Esophagus (tissue), 2 donors: ENCODE measurements at regions not wholly inside any gene's neighbourhood (a gene's known extent, or its start where the extent isn't known, plus 50 kb on each side); places are given as distances from the start of the nearest gene placed in this dataset.
A peak's percentile ranks its signal among the peaks of the same experiment; 100 is the strongest.

ENCODE experiments used
- H3K27ac ChIP-seq, 2 donors: one replicate each; pipeline ENCODE4 v1.5.1; 2013; ENCODE audit warnings: low read depth in 2 of 2, mild to moderate bottlenecking in 2 of 2, inconsistent platforms in 1 of 2, low read length in 1 of 2, moderate library complexity in 1 of 2
- H3K27me3 ChIP-seq, 2 donors: one replicate each; pipeline ENCODE4 v1.6.1; 2013; ENCODE audit warnings: low read length in 2 of 2, control low read depth in 1 of 2, mild to moderate bottlenecking in 1 of 2; ENCODE audit not compliant: insufficient read depth in 2 of 2, control insufficient read depth in 1 of 2
- H3K36me3 ChIP-seq, 2 donors: one replicate each; pipeline ENCODE4 v1.6.1; 2013; ENCODE audit warnings: low read length in 1 of 2; ENCODE audit not compliant: control insufficient read depth in 2 of 2, insufficient read depth in 2 of 2
- H3K4me1 ChIP-seq, 2 donors: one replicate each; pipeline ENCODE4 v1.6.1; 2013; ENCODE audit warnings: low read length in 1 of 2; ENCODE audit not compliant: control insufficient read depth in 2 of 2, insufficient read depth in 2 of 2
- H3K4me3 ChIP-seq, 2 donors: one replicate each; pipeline ENCODE4 v1.5.1; 2013; ENCODE audit warnings: low read length in 2 of 2, mild to moderate bottlenecking in 2 of 2, low read depth in 1 of 2, moderate library complexity in 1 of 2
- H3K9me3 ChIP-seq, 2 donors: one replicate each; pipeline ENCODE4 v1.6.1; 2013; ENCODE audit warnings: mild to moderate bottlenecking in 2 of 2, low read depth in 1 of 2, low read length in 1 of 2, moderate library complexity in 1 of 2; ENCODE audit not compliant: control insufficient read depth in 2 of 2, insufficient read depth in 1 of 2
- WGBS, 2 donors: extraction: QIAGEN DNeasy Blood & Tissue Kit; methylation state at CpG; one replicate each; pipeline ENCODE4 v1.1.7; 2013; 5-methylcytosine and 5-hydroxymethylcytosine counted together
- donor health status: healthy with polysubstance abuse.
- donor health status: Bipolar disorder and iron deficiency.

DNA sequence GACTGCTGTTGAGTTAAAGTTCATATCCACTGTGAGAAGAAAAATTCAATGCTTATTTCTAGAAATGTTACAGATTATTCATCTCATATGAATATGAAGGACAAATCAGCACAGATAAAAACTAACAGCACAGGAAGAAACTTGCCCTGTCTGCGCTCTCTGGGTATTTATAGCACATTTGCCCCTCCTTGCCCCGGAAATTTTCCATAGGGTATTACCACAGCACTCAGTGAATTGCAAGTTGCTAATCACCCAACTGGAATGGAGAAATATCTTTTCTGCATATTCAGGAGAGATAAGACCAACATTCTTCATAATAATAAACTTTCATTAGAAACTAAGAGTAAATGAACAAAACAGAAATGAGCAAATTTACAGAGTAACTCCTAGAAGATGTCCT lies 318.0 kb upstream of the KLF12 start:
- Histone ChIP-seq H3K4me3 (no peak overlapping the region), H3K27me3 (no peaks in the 10 kb centered on the region), H3K4me1 (no peaks in the 10 kb centered on the region), H3K9me3 (no peaks in the 10 kb centered on the region), H3K36me3 (no peaks in the 10 kb centered on the region), H3K27ac (no peak overlapping the region)
- WGBS, 2 donors = 29 to 38% methylated on average over 2 of the region's 2 CpGs

GRCh38 chr13:74450964-74451363 lies 316.8 kb upstream of the KLF12 start:
- Histone ChIP-seq H3K27ac (peak overlapping the region; percentile 47 to 71), H3K27me3 (no peaks in the 10 kb centered on the region), H3K9me3 (no peaks in the 10 kb centered on the region), H3K36me3 (no peaks in the 10 kb centered on the region), H3K4me1 (no peaks in the 10 kb centered on the region), H3K4me3 (no peak overlapping the region)
- 38 to 42% methylated on average over 3 of the region's 3 CpGs for WGBS, 2 donors

DNA sequence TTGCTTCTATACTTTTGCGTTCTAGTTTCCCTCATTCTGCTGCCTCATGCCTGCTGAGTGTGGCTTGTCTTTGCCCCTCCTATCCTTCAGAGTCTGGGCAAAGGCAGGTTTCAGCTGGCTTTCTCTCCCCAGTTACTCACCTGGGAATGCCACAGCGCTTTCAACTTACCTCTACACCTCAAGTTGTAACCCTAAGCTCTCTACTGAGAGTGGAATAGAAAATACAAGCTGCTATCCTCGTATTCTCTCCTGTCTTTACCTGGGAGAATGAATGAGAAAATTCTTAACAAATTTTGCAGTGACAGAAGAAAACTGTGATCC lies 316.3 kb upstream of the KLF12 start:
- H3K27me3 ChIP-seq = no peaks in the 10 kb centered on the region
- WGBS, 2 donors = 50 to 65% methylated on average over 3 of the region's 3 CpGs
- no peaks in the 10 kb centered on the region for H3K4me1 ChIP-seq
- H3K36me3 ChIP-seq = no peaks in the 10 kb centered on the region
- peak overlapping the region; percentile 58 to 71 for H3K27ac ChIP-seq
- no peak overlapping the region for H3K4me3 ChIP-seq
- H3K9me3 ChIP-seq = no peaks in the 10 kb centered on the region

GRCh38 chr13:74449811-74450524 lies 315.8 kb upstream of the KLF12 start:
- no peaks in the 10 kb centered on the region for H3K9me3 ChIP-seq
- H3K36me3 ChIP-seq = no peaks in the 10 kb centered on the region
- no peak overlapping the region for H3K4me3 ChIP-seq
- peak overlapping the region; percentile 6 to 71 for H3K27ac ChIP-seq
- WGBS, 2 donors = 64 to 65% methylated on average over 2 of the region's 2 CpGs
- no peaks in the 10 kb centered on the region for H3K4me1 ChIP-seq
- H3K27me3 ChIP-seq = no peaks in the 10 kb centered on the region

DNA sequence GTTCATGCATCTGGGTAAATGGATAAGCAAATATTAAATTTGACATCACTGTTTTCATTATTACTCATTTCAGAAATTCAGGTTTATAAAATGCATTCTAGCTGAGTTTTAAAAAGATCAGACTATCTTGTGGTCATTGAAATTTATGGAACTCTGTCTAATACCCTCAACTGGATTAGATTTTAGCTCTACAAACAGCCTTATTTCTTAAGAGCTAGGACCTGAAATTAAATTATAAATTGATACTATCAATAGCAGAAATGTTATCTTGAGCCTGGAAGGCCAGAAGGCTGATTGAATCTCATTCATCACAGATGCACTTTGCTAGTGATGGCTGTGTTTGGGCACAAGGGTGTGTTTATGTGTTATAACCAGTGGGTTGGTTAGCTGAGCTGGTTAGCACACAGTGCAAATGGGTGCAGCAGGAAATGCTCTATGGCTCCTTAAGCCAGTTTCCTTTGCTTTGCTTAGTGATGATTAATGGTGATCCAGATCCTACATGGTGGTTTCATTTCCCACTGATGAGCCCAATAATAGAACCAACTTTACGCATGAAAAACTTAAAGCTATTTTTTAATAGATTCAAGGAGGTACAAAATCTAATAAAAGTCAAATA lies 310.8 kb upstream of the KLF12 start:
- H3K27ac ChIP-seq = peak overlapping the region; percentile 21 to 72
- H3K27me3 ChIP-seq = no peaks in the 10 kb centered on the region
- no peaks in the 10 kb centered on the region for H3K4me1 ChIP-seq
- no peak overlapping the region for H3K4me3 ChIP-seq
- no peaks in the 10 kb centered on the region for H3K36me3 ChIP-seq
- no peaks in the 10 kb centered on the region for H3K9me3 ChIP-seq
- 72 to 80% methylated on average over 1 of the region's 1 CpG for WGBS, 2 donors

- Histone ChIP-seq H3K27me3 (no peaks in the 10 kb centered on the region), H3K36me3 (no peaks in the 10 kb centered on the region), H3K4me1 (no peaks in the 10 kb centered on the region), H3K4me3 (no peak overlapping the region), H3K9me3 (no peaks in the 10 kb centered on the region), H3K27ac (peak overlapping the region; percentile 80 to 81)
- WGBS, 2 donors = 33 to 44% methylated on average over 6 of the region's 6 CpGs
Measured at GRCh38 chr13:74444161-74444571, 310.0 kb upstream of the KLF12 start.

DNA sequence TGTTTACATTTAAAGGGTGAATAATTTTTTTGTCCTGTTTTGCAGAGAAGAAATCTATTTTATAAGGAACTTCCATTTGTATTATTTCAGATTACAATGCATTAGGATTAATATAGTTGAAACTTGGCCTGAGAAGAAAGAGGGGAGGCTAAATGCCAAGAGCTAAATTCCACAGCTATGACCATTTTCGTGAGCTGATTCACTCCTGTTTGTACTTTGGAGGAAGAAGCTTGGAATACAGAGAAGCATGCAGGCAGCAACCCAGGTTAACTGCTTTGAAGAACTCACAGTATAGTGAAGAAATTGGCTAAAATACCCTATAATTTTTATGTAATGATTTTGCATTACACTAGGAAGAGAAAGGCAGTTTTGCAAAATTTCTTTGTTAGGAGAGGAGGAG lies 309.4 kb upstream of the KLF12 start:
- no peaks in the 10 kb centered on the region for H3K4me1 ChIP-seq
- no peak overlapping the region for H3K4me3 ChIP-seq
- H3K27ac ChIP-seq = peak overlapping the region in 1 of 2 donors; percentile 81
- H3K27me3 ChIP-seq = no peaks in the 10 kb centered on the region
- H3K36me3 ChIP-seq = no peaks in the 10 kb centered on the region
- 10 to 20% methylated on average over 1 of the region's 1 CpG for WGBS, 2 donors
- no peaks in the 10 kb centered on the region for H3K9me3 ChIP-seq

- H3K36me3 ChIP-seq = no peaks in the 10 kb centered on the region
- H3K27me3 ChIP-seq = no peaks in the 10 kb centered on the region
- 38 to 43% methylated on average over 5 of the region's 5 CpGs for WGBS, 2 donors
- peak overlapping the region; percentile 49 to 71 for H3K27ac ChIP-seq
- no peaks in the 10 kb centered on the region for H3K4me1 ChIP-seq
- no peaks in the 10 kb centered on the region for H3K9me3 ChIP-seq
- no peak overlapping the region for H3K4me3 ChIP-seq
Measured at GRCh38 chr13:74442751-74443150, 308.5 kb upstream of the KLF12 start.

DNA sequence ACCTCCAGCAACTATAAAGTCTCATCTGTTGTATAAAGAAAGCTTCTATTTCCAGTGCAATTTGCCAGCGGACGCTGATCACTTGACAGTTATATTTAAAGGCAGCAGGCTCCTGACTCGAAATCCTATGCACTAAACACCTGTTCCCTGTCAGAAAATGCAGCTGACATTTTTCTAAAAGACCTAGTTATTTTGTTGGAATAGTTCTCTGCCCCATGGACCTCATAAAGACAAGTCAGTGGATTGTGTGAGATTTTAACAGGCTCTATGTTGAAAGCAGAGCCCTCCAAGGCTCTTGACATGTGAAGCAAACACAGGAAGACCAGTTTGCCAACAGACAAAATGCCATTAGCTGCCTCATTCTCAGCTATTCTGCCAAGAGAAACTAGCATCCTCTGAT lies 304.7 kb upstream of the KLF12 start:
- WGBS, 2 donors = 69 to 74% methylated on average over 3 of the region's 3 CpGs
- Histone ChIP-seq H3K4me3 (no peak overlapping the region), H3K27me3 (no peaks in the 10 kb centered on the region), H3K27ac (no peak overlapping the region), H3K36me3 (no peaks in the 10 kb centered on the region), H3K4me1 (no peaks in the 10 kb centered on the region), H3K9me3 (no peaks in the 10 kb centered on the region)

DNA sequence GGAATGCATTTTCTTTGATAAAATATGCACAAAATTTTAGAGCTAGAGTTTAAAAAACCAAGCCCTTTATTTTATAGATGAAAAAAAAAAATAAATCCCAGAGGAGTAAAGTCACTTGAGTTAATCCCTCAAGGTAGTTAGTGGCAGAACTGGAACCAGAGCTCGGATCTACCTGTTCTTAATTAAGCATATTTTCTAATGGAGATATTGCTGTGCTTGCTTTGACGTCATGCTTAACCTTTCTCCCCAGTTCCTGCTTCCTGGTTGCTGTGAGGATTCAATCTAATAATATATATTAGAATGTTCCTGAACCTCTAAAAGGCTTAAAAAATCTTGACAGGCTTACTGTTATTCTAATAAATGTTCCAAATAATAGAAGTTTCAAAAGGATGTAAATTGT lies 300.6 kb upstream of the KLF12 start:
- Histone ChIP-seq H3K27ac (no peak overlapping the region), H3K36me3 (no peaks in the 10 kb centered on the region), H3K4me3 (no peak overlapping the region), H3K27me3 (no peaks in the 10 kb centered on the region), H3K4me1 (no peaks in the 10 kb centered on the region), H3K9me3 (no peaks in the 10 kb centered on the region)
- WGBS, 2 donors = 62 to 70% methylated on average over 2 of the region's 2 CpGs
